GM12878 (cell line): ENCODE measurements at regions not wholly inside any gene's neighbourhood (a gene's known extent, or its start where the extent isn't known, plus 50 kb on each side); places are given as distances from the start of the nearest gene placed in this dataset.

Experiments used
- ATAC-seq: fragments of 200-7000 bp; cut with Tn5 transposase; 3 replicates; pipeline ENCODE4 v1.9.1; 2020; ENCODE audit warnings: mild to moderate bottlenecking, moderate library complexity
- BruUV-seq: library from RNA; stranded (reverse); fragments of 400-500 nt; replicated peaks from 2 replicates; lab custom pipeline; 2021; lab: Mats Ljungman, UMichigan
- CTCF ChIA-PET: fragments of 300-600 bp; sonication (Branson Sonifier 250); formaldehyde crosslinking; extraction: SDS; loops from one replicate; lab custom pipeline; 2021; ENCODE audit warnings: inconsistent platforms; lab: Yijun Ruan, JAX
- POLR2A ChIA-PET: fragments of 350-600 bp; formaldehyde crosslinking; extraction: SDS; loops from one replicate; lab custom pipeline; 2021; ENCODE audit warnings: inconsistent platforms; lab: Charles Lee
- RAD21 ChIA-PET: fragments of 300-600 bp; sonication (Branson Sonifier 250); formaldehyde crosslinking; loops from one replicate; lab custom pipeline; 2023; ENCODE audit warnings: antibody characterized with exemption; ENCODE audit not compliant: unreplicated experiment; lab: Charles Lee
- SMC1A ChIA-PET: fragments of 300-600 bp; sonication (Branson Sonifier 250); formaldehyde crosslinking; loops from one replicate; lab custom pipeline; 2023; ENCODE audit not compliant: unreplicated experiment, uncharacterized antibody; lab: Charles Lee
- DNase-seq: peaks from one replicate; pipeline ENCODE4 v3.0.0-alpha.2; 2011; ENCODE audit warnings: low read depth, low spot score
- FAIRE-seq: peaks from 3 replicates; lab custom pipeline; 2011; peaks lifted over from hg19 to GRCh38; lab: Jason Lieb, UNC
- H2AFZ ChIP-seq: 2 replicates; pipeline ENCODE4 v1.6.0; 2011; ENCODE audit warnings: low read depth, low read length, control low read depth; ENCODE audit not compliant: control insufficient read depth
- H3K27ac ChIP-seq: 2 replicates; pipeline ENCODE4 v1.5.1; 2011; ENCODE audit warnings: control low read depth; ENCODE audit not compliant: control insufficient read depth, insufficient read depth
- H3K27me3 ChIP-seq, 2 experiments: replicated peaks in 1 of 2; 2 replicates each; pipeline versions ENCODE4 v1.6.0 to v1.6.1; 2011; ENCODE audit warnings: low read length in 1 of 2; ENCODE audit not compliant: control insufficient read depth in 2 of 2, insufficient read depth in 2 of 2
- H3K36me3 ChIP-seq, 2 experiments: 2 replicates each; pipeline ENCODE4 v1.5.1; 2011; ENCODE audit warnings: low read length in 1 of 2; ENCODE audit not compliant: control insufficient read depth in 2 of 2, insufficient read depth in 2 of 2
- H3K4me1 ChIP-seq: 2 replicates; pipeline ENCODE4 v1.6.1; 2011; ENCODE audit warnings: mild to moderate bottlenecking, low read length, moderate library complexity, mixed read lengths; ENCODE audit not compliant: control insufficient read depth, insufficient read depth
- H3K4me2 ChIP-seq: 2 replicates; pipeline ENCODE4 v1.6.0; 2011; ENCODE audit warnings: control low read depth; ENCODE audit not compliant: control insufficient read depth, insufficient read depth
- H3K4me3 ChIP-seq: fragments of 200-600 bp; sonication (generic); 2 replicates; pipeline ENCODE4 v1.5.1; 2016
- H3K79me2 ChIP-seq: 2 replicates; pipeline ENCODE4 v1.6.0; 2011; ENCODE audit warnings: low read length; ENCODE audit not compliant: control insufficient read depth, insufficient read depth
- H3K9ac ChIP-seq: 2 replicates; pipeline ENCODE4 v1.8.0; 2011; ENCODE audit warnings: low read length, control low read depth, mixed read lengths; ENCODE audit not compliant: control insufficient read depth, insufficient read depth
- H3K9me3 ChIP-seq: replicated peaks from 3 replicates; pipeline ENCODE4 v1.5.1; 2011; ENCODE audit warnings: mild to moderate bottlenecking, low read length; ENCODE audit not compliant: control insufficient read depth, insufficient read depth
- H4K20me1 ChIP-seq: 2 replicates; pipeline ENCODE4 v1.6.0; 2011; ENCODE audit not compliant: control insufficient read depth, insufficient read depth
- BCL11A ChIP-seq: IDR thresholded peaks from 2 replicates; pipeline ENCODE4 v1.6.1; 2011; ENCODE audit warnings: low read depth, low read length
- DPF2 ChIP-seq: fragments of 450-650 bp; IDR thresholded peaks from 2 replicates; pipeline ENCODE4 v1.6.1; 2017; ENCODE audit warnings: mild to moderate bottlenecking
- EZH2 ChIP-seq: IDR thresholded peaks from 2 replicates; pipeline ENCODE4 v1.6.1; 2012; ENCODE audit warnings: low read depth, mild to moderate bottlenecking, control low read depth, inconsistent platforms, low read length, borderline replicate concordance; ENCODE audit not compliant: control insufficient read depth
- KLF5 ChIP-seq: fragments of 450-650 bp; IDR thresholded peaks from 2 replicates; pipeline ENCODE4 v1.6.1; 2014; ENCODE audit warnings: mild to moderate bottlenecking; ENCODE audit not compliant: partially characterized antibody
- MEF2A ChIP-seq: IDR thresholded peaks from 2 replicates; pipeline ENCODE4 v1.6.1; 2011; ENCODE audit warnings: low read depth, mild to moderate bottlenecking, low read length, moderate library complexity; ENCODE audit not compliant: insufficient read depth
- NBN ChIP-seq: fragments of 450-650 bp; IDR thresholded peaks from 2 replicates; pipeline ENCODE4 v1.6.1; 2016
- RB1 ChIP-seq: fragments of 450-650 bp; formaldehyde crosslinking; IDR thresholded peaks from 2 replicates; pipeline ENCODE4 v1.6.1; 2017; ENCODE audit warnings: mild to moderate bottlenecking, borderline replicate concordance
- RCOR1 ChIP-seq: conservative IDR thresholded peaks from 2 replicates; pipeline ENCODE4 v1.6.1; 2012; ENCODE audit warnings: low read depth, low read length, improper control_type of control experiment
- STAT1 ChIP-seq: fragments of 450-650 bp; conservative IDR thresholded peaks from 2 replicates; pipeline ENCODE4 v1.6.1; 2014; ENCODE audit warnings: antibody characterized with exemption, mild to moderate bottlenecking
- SUZ12 ChIP-seq: fragments of 200-600 bp; sonication (generic); IDR thresholded peaks from one replicate; pipeline ENCODE4 v1.6.1; 2018; ENCODE audit warnings: antibody characterized with exemption, mild to moderate bottlenecking; ENCODE audit not compliant: unreplicated experiment
- ZNF207 ChIP-seq: fragments of 450-650 bp; IDR thresholded peaks from 2 replicates; pipeline ENCODE4 v1.6.1; 2014; ENCODE audit warnings: antibody characterized with exemption, mild to moderate bottlenecking, borderline replicate concordance
- WGBS: methylation state at CpG from one replicate; pipeline ENCODE4 v1.1.6; 2016; ENCODE audit warnings: low lambda C conversion rate; ENCODE audit not compliant: insufficient replicate concordance, insufficient coverage; ENCODE audit errors: missing lambda C conversion rate; 5-methylcytosine and 5-hydroxymethylcytosine counted together
- in situ Hi-C: fragments of 300-500 bp; cut with MboI; formaldehyde crosslinking; loops from 9 replicates; pipeline ENCODE4 v1.14.3; 2018; ENCODE audit warnings: mixed read lengths
- intact Hi-C: fragments of 100-400 bp; cut with micrococcal nuclease; formaldehyde crosslinking; loops from one replicate; pipeline ENCODE4 v1.14.2; 2022; ENCODE audit not compliant: unreplicated experiment
- TF ChIP-seq, protein P1 (sequence below): IDR thresholded peaks from 2 replicates; pipeline ENCODE4 v1.6.1; 2011; ENCODE audit warnings: borderline replicate concordance, low read depth, mild to moderate bottlenecking, moderate library complexity, mixed read lengths, low read length; ENCODE audit not compliant: insufficient read depth; ENCODE audit errors: extremely low read length
- TF ChIP-seq, protein P2 (sequence below): IDR thresholded peaks from 2 replicates; pipeline ENCODE4 v1.6.1; 2012; ENCODE audit warnings: mild to moderate bottlenecking, low read depth, low read length
- TF ChIP-seq, protein P3 (sequence below): fragments of 450-650 bp; IDR thresholded peaks from 2 replicates; pipeline ENCODE4 v1.6.1; 2017; ENCODE audit warnings: antibody characterized with exemption, mild to moderate bottlenecking, moderate library complexity

DNA sequence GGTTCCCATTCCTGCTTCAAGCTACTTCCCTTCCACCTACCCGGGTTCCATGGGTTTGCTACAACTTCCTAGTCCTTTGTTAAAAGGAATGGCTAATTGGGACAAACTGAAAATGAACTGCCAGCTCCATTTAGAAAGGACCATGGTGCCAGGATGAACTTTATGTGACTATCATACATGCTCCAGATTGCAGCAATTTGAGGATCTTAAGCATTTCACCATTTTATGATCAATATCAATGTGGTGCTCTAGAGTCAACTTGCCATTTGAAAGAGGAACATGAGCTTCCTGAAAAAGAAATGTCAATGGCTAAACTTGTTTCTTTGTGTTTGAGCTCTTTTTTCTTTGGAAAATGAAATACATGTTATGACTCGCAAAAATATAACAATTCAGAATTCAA, 92.7 kb upstream of the IL15 start:
- SMC1A ChIA-PET, result interaction anchor here (0.7 to 1.2 kb wide), 3 partner anchors 16 to 218 kb away, joined by 3 read pairs; no protein-coding TSS in a partner anchor
- H3K36me3 ChIP-seq, result no peaks in the 10 kb centered on the region
- POLR2A ChIA-PET, result no interaction called here

More for the DNA sequence above, 92.7 kb upstream of the IL15 start:
- Histone ChIP-seq H3K4me3 (no peak overlapping the region), H3K79me2 (no peaks in the 10 kb centered on the region), H3K9me3 (no peaks in the 10 kb centered on the region), H4K20me1 (no peaks in the 10 kb centered on the region), H3K27me3 (no peaks in the 10 kb centered on the region), H3K4me2 (no peak overlapping the region), H3K9ac (no peak overlapping the region), H3K27ac (no peak overlapping the region), H2AFZ (no peak overlapping the region), H3K4me1 (no peaks in the 10 kb centered on the region)
- no peak for TF ChIP-seq DPF2
- no peak for TF ChIP-seq MEF2A
- TF ChIP-seq, protein P1, sequence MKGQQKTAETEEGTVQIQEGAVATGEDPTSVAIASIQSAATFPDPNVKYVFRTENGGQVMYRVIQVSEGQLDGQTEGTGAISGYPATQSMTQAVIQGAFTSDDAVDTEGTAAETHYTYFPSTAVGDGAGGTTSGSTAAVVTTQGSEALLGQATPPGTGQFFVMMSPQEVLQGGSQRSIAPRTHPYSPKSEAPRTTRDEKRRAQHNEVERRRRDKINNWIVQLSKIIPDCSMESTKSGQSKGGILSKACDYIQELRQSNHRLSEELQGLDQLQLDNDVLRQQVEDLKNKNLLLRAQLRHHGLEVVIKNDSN, result no peak
- no peak for TF ChIP-seq KLF5
- TF ChIP-seq, protein P2, sequence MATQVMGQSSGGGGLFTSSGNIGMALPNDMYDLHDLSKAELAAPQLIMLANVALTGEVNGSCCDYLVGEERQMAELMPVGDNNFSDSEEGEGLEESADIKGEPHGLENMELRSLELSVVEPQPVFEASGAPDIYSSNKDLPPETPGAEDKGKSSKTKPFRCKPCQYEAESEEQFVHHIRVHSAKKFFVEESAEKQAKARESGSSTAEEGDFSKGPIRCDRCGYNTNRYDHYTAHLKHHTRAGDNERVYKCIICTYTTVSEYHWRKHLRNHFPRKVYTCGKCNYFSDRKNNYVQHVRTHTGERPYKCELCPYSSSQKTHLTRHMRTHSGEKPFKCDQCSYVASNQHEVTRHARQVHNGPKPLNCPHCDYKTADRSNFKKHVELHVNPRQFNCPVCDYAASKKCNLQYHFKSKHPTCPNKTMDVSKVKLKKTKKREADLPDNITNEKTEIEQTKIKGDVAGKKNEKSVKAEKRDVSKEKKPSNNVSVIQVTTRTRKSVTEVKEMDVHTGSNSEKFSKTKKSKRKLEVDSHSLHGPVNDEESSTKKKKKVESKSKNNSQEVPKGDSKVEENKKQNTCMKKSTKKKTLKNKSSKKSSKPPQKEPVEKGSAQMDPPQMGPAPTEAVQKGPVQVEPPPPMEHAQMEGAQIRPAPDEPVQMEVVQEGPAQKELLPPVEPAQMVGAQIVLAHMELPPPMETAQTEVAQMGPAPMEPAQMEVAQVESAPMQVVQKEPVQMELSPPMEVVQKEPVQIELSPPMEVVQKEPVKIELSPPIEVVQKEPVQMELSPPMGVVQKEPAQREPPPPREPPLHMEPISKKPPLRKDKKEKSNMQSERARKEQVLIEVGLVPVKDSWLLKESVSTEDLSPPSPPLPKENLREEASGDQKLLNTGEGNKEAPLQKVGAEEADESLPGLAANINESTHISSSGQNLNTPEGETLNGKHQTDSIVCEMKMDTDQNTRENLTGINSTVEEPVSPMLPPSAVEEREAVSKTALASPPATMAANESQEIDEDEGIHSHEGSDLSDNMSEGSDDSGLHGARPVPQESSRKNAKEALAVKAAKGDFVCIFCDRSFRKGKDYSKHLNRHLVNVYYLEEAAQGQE, result no peak
- no peak for TF ChIP-seq NBN
- TF ChIP-seq EZH2, result no peak
- TF ChIP-seq, protein P3, sequence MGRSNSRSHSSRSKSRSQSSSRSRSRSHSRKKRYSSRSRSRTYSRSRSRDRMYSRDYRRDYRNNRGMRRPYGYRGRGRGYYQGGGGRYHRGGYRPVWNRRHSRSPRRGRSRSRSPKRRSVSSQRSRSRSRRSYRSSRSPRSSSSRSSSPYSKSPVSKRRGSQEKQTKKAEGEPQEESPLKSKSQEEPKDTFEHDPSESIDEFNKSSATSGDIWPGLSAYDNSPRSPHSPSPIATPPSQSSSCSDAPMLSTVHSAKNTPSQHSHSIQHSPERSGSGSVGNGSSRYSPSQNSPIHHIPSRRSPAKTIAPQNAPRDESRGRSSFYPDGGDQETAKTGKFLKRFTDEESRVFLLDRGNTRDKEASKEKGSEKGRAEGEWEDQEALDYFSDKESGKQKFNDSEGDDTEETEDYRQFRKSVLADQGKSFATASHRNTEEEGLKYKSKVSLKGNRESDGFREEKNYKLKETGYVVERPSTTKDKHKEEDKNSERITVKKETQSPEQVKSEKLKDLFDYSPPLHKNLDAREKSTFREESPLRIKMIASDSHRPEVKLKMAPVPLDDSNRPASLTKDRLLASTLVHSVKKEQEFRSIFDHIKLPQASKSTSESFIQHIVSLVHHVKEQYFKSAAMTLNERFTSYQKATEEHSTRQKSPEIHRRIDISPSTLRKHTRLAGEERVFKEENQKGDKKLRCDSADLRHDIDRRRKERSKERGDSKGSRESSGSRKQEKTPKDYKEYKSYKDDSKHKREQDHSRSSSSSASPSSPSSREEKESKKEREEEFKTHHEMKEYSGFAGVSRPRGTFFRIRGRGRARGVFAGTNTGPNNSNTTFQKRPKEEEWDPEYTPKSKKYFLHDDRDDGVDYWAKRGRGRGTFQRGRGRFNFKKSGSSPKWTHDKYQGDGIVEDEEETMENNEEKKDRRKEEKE, result no peak
- TF ChIP-seq RB1, result no peak
- TF ChIP-seq STAT1, result no peak
- no peak for TF ChIP-seq SUZ12
- no peak for TF ChIP-seq BCL11A
- TF ChIP-seq ZNF207, result no peak
- TF ChIP-seq RCOR1, result no peak
- no peak for ATAC-seq
- no TSS peak for BruUV-seq
- CTCF ChIA-PET, result no interaction called here
- RAD21 ChIA-PET, result no interaction called here
- no peak for FAIRE-seq
- WGBS, result 0% methylated on average over 2 of the region's 2 CpGs
- intact Hi-C loops, result no loop called here
- in situ Hi-C loops, result no loop called here
- DNase-seq, result no peak
